Breast epithelium (tissue), 4 donors: ENCODE measurements at regions not wholly inside any gene's neighbourhood (a gene's known extent, or its start where the extent isn't known, plus 50 kb on each side); places are given as distances from the start of the nearest gene placed in this dataset.
A peak's percentile ranks its signal among the peaks of the same experiment; 100 is the strongest.

Experiments
- DNase-seq, 2 donors: peaks; one replicate each; pipeline ENCODE4 v3.0.0-alpha.2; 2019; ENCODE audit warnings: low spot score in 2 of 2
- H3K27ac ChIP-seq, 2 donors: fragments of 200-600 bp; sonication (generic) in 1 of 2; one replicate each; pipeline ENCODE4 v1.5.1; 2016 to 2019; ENCODE audit warnings: mild to moderate bottlenecking in 1 of 2
- H3K27me3 ChIP-seq, 2 donors: fragments of 200-600 bp; sonication (generic) in 1 of 2; one replicate each; pipeline versions ENCODE4 v1.5.1 to v1.6.0; 2017 to 2019; ENCODE audit warnings: control low read depth in 1 of 2, mild to moderate bottlenecking in 1 of 2
- H3K36me3 ChIP-seq: fragments of 200-600 bp; one replicate; pipeline ENCODE4 v1.5.1; 2019
- H3K4me1 ChIP-seq, 2 donors: fragments of 200-600 bp; sonication (generic); one replicate each; pipeline ENCODE4 v1.5.1; 2016 to 2019; ENCODE audit warnings: control low read depth in 1 of 2
- H3K4me3 ChIP-seq, 3 donors: fragments of 200-600 bp; sonication (generic); 1 replicate in 2 of 3; 2 replicates in 1 of 3; pipeline ENCODE4 v1.5.1; 2016 to 2019; ENCODE audit warnings: mild to moderate bottlenecking in 3 of 3, moderate library complexity in 2 of 3
- H3K9me3 ChIP-seq, 2 donors: fragments of 200-600 bp; sonication (generic) in 1 of 2; one replicate each; pipeline ENCODE4 v1.5.1; 2016 to 2019; ENCODE audit warnings: control low read depth in 1 of 2
- CTCF ChIP-seq, 3 donors: fragments of 450-650 bp; IDR thresholded peaks; one replicate each; pipeline ENCODE4 v1.5.1; 2016 to 2017; ENCODE audit warnings: antibody characterized with exemption in 3 of 3, mild to moderate bottlenecking in 3 of 3, moderate library complexity in 3 of 3
- POLR2A ChIP-seq: fragments of 450-650 bp; IDR thresholded peaks from one replicate; pipeline ENCODE4 v1.6.1; 2016; ENCODE audit warnings: antibody characterized with exemption, mild to moderate bottlenecking, moderate library complexity
- POLR2AphosphoS5 ChIP-seq, 3 donors: sonication (generic); formaldehyde crosslinking; IDR thresholded peaks; one replicate each; pipeline ENCODE4 v1.6.1; 2017; ENCODE audit warnings: antibody characterized with exemption in 3 of 3
- intact Hi-C: fragments of 100-400 bp; cut with DNase I; formaldehyde crosslinking; loops from one replicate; pipeline ENCODE4 v1.15.1; 2023; ENCODE audit warnings: low total_unique reads

- peak; percentile 64 to 65 for DNase-seq
- Histone ChIP-seq H3K9me3 (no peaks in the 10 kb centered on the region), H3K4me1 (peaks cover 0 to 8% of the 10 kb centered on the region in 2 donors), H3K27me3 (no peaks in the 10 kb centered on the region), H3K4me3 (no peak overlapping the region), H3K27ac (peak overlapping the region; percentile 62 to 74), H3K36me3 (no peaks in the 10 kb centered on the region)
- intact Hi-C loops, result loop anchor here (5.0 kb wide), 1 partner anchor 380 kb away; the partner anchor contains the start of genes ABITRAM and ELP1
- TF ChIP-seq CTCF (IDR thresholded peaks at IDR 0.05), result no peak
- peak in 1 of 3 donors; percentile 66 for TF ChIP-seq POLR2AphosphoS5 (IDR thresholded peaks at IDR 0.05)
Measured at GRCh38 chr9:108552459-108553040, 303.2 kb downstream of the ACTL7B start.

- H3K4me3 ChIP-seq, result no peak overlapping the region
- intact Hi-C loops, result loop anchor here (5.0 kb wide), 1 partner anchor 381 kb away; the partner anchor contains the start of genes ABITRAM and ELP1
- H3K27me3 ChIP-seq, result no peaks in the 10 kb centered on the region
- no peaks in the 10 kb centered on the region for H3K9me3 ChIP-seq
- DNase-seq, result no peak
- TF ChIP-seq POLR2AphosphoS5 (IDR thresholded peaks at IDR 0.05) (no peak), CTCF (IDR thresholded peaks at IDR 0.05) (no peak), POLR2A (no peak)
- no peaks in the 10 kb centered on the region for H3K36me3 ChIP-seq
- H3K27ac ChIP-seq, result peak overlapping the region; percentile 51 to 74
- H3K4me1 ChIP-seq, result peaks cover 0 to 8% of the 10 kb centered on the region in 2 donors
Measured at GRCh38 chr9:108551030-108551841, 304.6 kb downstream of the ACTL7B start.

- TF ChIP-seq POLR2A (no peak), POLR2AphosphoS5 (IDR thresholded peaks at IDR 0.05) (no peak), CTCF (IDR thresholded peaks at IDR 0.05) (no peak)
- intact Hi-C loops, result loop anchor here (5.0 kb wide), 1 partner anchor 382 kb away; the partner anchor contains the start of genes ABITRAM and ELP1
- no peak for DNase-seq
Measured at GRCh38 chr9:108550106-108550505, 305.7 kb downstream of the ACTL7B start.

GRCh38 chr9:108549184-108549583, 306.6 kb downstream of the ACTL7B start:
- DNase-seq, result peak in 1 of 2 donors; percentile 61
- no peak for TF ChIP-seq POLR2AphosphoS5 (IDR thresholded peaks at IDR 0.05)
- TF ChIP-seq POLR2A, result no peak
- no peak for TF ChIP-seq CTCF (IDR thresholded peaks at IDR 0.05)
- Histone ChIP-seq H3K27ac (peak overlapping the region; percentile 22 to 60), H3K4me3 (no peak overlapping the region), H3K9me3 (no peaks in the 10 kb centered on the region), H3K4me1 (peaks cover 0 to 8% of the 10 kb centered on the region in 2 donors), H3K36me3 (no peaks in the 10 kb centered on the region), H3K27me3 (no peaks in the 10 kb centered on the region)
- intact Hi-C loops, result no loop called here

More at GRCh38 chr9:108550106-108550505, 305.7 kb downstream of the ACTL7B start:
- Histone ChIP-seq H3K9me3 (no peaks in the 10 kb centered on the region), H3K27me3 (no peaks in the 10 kb centered on the region), H3K36me3 (no peaks in the 10 kb centered on the region), H3K4me1 (peaks cover 0 to 8% of the 10 kb centered on the region in 2 donors), H3K27ac (peak overlapping the region; percentile 21 to 58), H3K4me3 (no peak overlapping the region)
